GM12872 (cell line): ENCODE measurements at regions not wholly inside any gene's neighbourhood (a gene's known extent, or its start where the extent isn't known, plus 50 kb on each side); places are given as distances from the start of the nearest gene placed in this dataset.

Experiments
- CTCF ChIP-seq: IDR thresholded peaks from 3 replicates; pipeline ENCODE4 v1.5.1; 2011; ENCODE audit warnings: low read depth, mild to moderate bottlenecking, low read length, moderate library complexity; ENCODE audit not compliant: insufficient read depth

DNA sequence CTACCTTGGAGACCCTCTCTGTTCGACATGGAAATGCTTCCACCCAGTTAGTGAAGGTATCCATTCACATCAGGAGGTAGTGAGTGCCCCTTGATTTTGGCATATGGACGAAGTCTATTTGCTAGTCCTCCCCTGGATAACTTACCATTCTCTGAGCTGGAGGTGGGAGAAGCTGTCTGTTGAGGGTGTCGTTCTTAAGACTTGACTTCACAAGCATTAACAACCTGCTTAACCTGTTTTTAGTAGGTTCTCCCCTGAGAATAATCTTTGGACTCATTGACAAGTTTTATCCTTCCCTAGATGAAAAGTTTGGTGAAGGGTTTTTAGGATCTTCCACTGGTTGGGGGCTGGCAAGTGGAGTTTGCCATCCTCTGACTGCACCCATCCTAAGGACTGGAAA is 1053.8 kb upstream of the CNTN5 start:
- no peak for TF ChIP-seq CTCF

DNA sequence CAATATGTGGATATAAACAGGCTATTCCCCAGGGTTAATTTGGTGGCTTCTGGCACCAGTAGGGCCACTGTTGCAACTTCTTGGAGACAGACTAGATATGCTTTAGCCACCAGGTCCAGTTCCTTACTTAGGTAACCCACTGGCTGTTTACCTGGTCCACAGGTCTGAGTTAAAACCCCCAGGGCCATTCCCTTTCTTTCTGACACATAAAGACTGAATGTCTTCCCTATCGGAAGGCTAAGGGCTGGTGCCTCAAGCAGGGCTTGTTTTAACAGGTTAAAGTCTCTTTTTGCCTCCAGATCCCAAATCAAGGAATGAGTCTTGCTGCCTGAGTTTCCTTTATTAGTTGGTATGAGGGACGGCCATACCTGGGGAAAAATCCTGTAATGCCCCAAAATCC is 1052.7 kb upstream of the CNTN5 start:
- no peak for TF ChIP-seq CTCF

DNA sequence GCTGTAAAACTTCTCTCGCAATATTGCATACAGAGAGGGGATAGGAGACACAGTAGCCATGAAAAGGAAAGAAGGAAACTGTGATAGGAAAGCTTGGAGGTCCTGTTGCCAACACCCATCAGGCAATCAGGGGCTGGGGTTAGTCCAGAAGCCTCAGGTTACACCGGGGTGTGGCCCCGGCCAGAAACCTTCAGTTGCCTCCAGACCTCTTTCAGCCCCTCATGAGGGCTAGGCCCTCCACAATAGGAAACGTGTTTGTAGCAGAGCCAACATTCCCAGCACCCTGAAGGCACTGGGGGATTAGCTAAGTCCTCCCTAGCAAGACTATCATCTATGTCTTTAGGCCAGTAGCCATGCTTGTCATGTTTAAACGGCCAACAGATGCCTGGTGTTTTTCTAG is 1048.0 kb upstream of the CNTN5 start:
- no peak for TF ChIP-seq CTCF

DNA sequence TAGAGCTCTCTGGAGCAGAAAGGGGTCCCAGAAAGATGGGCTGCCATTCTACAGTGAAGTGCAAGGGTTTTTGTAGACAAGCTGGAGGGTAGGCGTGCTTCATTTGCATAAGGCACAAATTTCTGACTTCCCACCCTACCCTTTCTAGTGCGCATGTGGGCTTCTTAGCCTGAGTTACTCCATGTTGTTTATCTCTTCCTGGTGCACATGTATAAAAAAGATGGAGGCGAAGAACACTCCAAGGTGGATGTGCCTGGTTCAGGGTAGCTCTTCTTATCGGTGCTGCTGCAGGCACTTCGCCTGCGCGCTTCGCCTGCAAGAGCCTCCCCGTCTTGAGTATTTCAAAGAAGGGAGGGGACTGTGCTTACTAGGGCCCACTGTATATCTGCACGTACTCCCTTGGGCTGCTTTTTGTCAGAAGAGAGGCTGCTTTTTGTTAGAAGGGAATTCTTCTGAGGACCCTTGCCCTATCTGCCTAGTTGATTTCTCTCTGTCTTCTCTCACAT is 1047.3 kb upstream of the CNTN5 start:
- TF ChIP-seq CTCF: no peak

- no peak for TF ChIP-seq CTCF
Observed at GRCh38 chr11:97974798-97975498, 1045.8 kb upstream of the CNTN5 start.

GRCh38 chr11:97977726-97978125 is 1043.0 kb upstream of the CNTN5 start:
- no peak for TF ChIP-seq CTCF

DNA sequence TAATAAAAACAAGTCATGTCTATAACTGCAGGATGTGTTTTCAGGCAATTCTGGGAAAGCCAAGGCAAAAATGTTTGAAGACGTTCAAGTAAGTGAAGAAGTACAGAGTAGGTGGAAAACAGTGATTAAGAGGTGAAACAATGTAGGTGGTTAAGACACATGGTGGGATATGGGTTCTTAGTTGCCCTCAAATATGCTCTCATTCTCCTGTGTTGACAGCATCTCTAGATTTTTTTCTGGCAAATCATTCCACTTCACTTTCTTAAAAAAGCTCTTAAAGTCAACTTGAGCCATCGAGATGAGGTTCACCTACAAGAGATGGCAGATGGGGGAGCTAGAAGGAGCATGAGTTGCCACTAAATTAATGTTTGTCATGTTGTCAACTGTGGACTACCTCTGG is 1041.0 kb upstream of the CNTN5 start:
- TF ChIP-seq CTCF: no peak
